ENCODE measurements at regions not wholly inside any gene's neighbourhood (a gene's known extent, or its start where the extent isn't known, plus 50 kb on each side); places are given as distances from the start of the nearest gene placed in this dataset.

- TF ChIP-seq CTCF (IDR thresholded peaks at IDR 0.05) = no peak
- no peak for TF ChIP-seq ZFX (IDR thresholded peaks at IDR 0.05; ENCODE audit: borderline replicate concordance)
Measured at GRCh38 chr7:142487124-142487523, 229.3 kb upstream of the PRSS58 start.

Data from 22Rv1 (cell line).